SHP77 (cell line): ENCODE measurements at regions not wholly inside any gene's neighbourhood (a gene's known extent, or its start where the extent isn't known, plus 50 kb on each side); places are given as distances from the start of the nearest gene placed in this dataset.
"Not testable (repeated sequence)": the region's sequence is repeated elsewhere in the genome, so short reads cannot be mapped to it uniquely, and the experiment has no call there.

Source experiments
- DNase-seq, 2 experiments: peaks; one replicate each; lab custom pipeline; 2025; lab: John Stamatoyannopoulos, UW

DNA sequence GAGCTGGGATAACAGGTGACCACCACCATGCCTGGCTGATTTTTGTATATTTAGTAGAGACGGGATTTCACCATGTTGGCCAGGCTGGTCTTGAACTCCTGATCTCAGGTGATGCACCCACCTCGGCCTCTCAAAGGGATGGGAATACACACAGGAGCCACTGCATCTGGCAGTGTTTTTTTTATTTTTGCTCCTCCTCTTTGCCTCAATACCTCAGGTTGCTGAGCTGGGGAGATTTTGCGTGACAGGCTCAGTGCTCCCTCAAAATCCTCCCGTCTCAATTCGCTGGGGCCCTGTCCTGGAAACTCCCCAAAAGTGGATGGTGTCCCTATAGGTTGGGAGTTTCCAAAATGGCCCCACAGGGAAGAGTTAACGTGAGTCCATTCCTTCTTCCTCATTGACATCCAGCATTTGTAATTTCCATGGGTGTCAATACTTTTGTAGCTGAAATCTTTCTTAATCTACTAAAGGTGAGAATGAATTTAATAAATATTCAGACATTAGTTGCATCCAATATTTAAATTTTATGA is 71.8 kb downstream of the GGTLC2 start:
- DNase-seq: no peak

DNA sequence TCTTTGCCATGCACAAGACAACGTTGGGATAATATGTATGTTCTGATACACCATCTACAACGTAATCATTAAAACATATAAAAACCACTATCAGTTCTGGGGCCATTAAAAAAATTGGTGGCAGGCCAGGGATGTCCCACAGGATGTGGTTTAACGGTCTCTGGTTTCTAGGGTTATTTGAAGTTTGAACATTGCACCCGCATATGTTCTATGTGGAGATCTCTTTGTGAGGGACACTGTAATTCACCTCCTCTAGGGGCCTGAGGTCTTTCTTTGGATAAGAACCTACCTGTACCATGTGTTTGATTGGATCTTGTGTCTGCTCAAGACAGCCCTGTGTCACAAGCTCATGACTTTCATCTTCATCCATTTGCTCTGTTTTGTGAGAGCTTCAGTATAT is 73.2 kb downstream of the GGTLC2 start:
- DNase-seq: no peak

DNA sequence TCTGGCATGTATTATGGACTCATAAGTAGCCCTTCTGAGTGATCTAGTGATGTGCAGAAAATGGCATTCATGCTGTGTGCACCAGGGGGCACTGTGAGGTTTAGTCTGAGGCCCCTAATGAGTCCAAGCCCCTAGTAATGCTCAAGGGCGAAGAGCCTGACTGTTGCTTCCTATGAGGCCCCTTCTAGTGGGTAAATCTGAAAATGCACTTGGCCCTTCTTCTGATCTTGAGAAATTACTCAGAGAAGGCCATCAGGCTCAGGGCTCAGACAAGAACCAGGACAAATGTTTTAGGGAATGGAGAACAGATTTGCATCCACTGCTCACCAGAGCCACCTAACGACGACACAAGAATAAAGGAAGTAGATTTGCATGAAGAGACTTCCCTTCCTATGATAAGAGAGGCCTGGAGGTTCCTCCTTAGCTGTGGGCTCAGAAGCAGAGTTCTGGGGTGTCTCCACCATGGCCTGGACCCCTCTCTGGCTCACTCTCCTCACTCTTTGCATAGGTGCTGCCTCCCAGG is 75.8 kb downstream of the GGTLC2 start:
- peak; percentile 24 to 52 for DNase-seq

DNA sequence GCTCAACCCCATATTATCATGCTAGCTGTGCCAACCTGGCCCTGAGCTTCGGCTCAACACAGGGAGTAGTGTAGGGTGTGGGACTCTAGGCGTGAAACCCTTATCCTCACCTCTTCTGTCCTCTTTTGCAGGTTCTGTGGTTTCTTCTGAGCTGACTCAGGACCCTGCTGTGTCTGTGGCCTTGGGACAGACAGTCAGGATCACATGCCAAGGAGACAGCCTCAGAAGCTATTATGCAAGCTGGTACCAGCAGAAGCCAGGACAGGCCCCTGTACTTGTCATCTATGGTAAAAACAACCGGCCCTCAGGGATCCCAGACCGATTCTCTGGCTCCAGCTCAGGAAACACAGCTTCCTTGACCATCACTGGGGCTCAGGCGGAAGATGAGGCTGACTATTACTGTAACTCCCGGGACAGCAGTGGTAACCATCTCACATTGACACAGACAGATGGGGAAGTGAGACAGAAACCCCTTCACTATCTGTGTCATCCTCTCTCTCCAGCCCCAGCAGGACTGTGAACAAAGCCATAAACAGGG is 76.4 kb downstream of the GGTLC2 start:
- DNase-seq: no peak

DNA sequence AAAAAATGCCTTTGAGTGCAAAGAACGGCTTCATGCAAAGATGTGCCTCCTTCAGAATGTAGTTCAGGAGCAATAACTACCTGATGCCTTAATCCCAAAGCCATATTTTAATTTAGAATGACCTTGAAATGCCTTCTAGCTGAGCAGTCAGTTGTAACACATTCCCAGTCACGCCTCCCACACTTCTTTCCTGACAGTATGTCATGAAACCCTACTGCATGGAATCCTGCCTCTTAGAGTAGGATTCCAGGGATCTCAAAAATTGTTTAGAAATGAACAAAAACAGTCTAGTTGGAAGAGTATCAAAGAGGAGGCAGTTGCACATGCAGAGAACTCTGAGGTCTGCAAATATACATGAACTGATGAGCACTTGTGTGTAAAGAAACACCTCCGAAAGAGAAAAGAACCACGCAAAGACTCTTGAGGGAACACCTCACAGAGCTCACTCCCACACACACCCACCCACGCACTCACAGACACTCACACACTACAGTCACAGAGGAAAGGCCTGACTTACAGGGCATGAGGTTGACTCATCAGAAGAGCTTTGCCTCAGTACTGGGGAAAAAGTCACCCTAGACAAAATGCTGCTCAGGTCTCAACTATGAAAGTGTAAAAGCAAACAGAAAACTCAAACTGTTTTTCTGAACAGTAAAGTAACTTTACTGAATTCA is 77.4 kb downstream of the GGTLC2 start:
- DNase-seq: no peak

DNA sequence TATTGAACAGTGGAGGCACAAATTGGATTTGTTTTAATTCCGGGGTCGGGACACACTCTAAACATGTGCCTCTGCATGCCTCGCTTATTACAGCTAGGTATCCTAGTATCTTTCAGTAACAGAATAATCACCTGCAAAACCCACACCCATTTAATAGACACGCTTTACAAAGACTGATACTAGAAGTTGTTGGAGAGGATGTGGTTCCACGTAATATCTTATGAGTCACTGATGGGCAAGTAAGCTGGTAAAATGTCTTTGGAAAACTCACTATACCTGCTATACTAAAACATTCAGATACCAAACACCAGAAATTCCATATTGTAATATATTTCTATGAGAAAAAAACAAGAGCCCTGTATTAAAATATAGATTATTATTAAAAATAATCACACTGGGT is 84.0 kb downstream of the GGTLC2 start:
- no peak for DNase-seq

DNA sequence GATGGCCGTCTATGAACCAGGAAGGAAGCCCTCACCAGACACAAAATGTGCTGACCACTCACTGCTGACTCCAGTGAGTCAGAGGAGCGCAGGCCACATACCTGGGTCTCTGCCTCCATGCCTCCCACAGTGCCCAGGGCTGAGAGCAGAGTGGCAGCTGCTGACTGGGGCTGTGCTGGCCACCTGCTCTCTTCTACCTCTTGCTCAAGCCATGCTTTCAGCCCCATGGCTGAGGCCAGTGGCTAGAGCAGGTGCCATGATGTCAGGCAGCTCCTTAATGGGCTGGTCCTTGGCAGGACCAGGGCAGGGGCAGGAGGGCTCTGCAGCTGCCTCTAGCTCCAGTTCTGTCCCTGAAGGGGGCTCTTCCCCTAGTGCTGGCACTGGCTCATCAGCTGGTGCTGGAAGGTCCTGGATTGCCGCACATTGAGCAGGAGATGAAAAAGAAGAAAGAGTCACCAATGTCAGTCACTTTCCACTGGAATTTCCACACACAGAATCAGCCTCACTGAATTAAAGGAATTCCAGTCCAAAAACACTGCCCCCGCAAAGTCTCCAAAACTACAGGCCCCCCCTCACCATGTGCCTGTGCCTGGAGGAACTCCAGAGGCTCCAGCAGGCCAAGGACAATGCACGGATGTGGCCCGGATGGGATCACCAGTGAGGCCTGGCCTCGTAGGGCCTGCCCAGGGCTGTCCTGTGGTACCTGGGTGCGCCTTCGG is 86.4 kb downstream of the GGTLC2 start:
- peak; percentile 7 to 19 for DNase-seq

DNA sequence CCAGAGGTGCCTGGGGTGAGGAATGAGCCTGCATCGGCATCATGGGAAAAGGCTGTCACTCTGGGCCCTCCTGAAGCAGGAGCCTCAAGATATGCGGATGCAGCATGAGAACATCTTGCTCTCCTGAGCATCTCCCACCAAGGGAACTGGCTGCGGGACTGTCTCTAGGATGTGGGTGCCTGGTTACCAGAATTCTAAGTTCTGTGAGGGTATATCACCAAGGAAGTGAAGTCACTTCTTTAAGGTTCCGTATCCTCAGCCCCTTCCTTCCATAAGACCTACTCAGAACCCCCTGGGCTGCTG is 86.9 kb downstream of the GGTLC2 start:
- DNase-seq: no peak

DNA sequence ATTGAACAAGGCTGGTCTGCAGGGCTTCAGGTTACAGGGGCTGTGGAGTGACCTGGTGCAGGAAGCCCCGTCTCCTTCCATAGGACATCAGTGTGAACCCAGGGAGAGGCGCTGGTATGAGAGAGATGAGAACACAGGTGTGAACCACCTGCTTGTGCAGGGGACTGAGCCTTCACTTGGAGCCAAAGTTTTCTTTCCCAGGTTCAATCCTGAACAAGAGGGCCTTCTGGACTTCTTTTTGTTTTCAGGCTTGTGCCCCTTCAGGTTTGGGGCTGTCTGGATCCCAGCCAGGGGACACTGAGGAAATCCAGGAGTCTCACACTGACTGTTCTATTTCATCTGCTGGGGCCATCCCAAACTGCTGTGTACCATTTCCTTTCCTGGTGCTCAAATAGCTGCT is 88.6 kb downstream of the GGTLC2 start:
- DNase-seq: not testable (repeated sequence)

DNA sequence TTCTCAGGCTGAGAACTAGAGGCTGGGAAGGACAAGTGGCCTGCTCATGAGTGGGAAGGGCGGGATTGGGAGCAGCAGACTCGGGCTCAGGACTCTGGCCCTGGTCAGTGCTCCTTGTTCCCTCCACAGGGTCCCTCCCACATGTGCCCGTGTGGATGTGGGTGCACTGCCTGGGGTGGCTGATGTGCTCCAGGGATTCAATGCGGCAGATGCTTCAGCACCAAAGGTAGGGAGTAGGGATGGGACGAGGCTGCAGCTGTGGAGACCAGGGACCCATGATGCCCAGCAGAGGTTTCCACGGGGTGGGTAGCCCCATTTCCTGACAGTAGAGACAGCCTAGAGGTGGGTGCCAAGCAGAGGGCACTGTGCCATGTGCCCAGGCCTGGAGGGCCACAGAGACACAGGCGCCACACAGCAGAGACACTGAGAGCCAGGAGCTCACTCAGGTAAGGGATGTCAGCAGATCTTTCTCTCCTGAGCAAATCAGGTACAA is 89.5 kb downstream of the GGTLC2 start:
- no peak for DNase-seq

DNA sequence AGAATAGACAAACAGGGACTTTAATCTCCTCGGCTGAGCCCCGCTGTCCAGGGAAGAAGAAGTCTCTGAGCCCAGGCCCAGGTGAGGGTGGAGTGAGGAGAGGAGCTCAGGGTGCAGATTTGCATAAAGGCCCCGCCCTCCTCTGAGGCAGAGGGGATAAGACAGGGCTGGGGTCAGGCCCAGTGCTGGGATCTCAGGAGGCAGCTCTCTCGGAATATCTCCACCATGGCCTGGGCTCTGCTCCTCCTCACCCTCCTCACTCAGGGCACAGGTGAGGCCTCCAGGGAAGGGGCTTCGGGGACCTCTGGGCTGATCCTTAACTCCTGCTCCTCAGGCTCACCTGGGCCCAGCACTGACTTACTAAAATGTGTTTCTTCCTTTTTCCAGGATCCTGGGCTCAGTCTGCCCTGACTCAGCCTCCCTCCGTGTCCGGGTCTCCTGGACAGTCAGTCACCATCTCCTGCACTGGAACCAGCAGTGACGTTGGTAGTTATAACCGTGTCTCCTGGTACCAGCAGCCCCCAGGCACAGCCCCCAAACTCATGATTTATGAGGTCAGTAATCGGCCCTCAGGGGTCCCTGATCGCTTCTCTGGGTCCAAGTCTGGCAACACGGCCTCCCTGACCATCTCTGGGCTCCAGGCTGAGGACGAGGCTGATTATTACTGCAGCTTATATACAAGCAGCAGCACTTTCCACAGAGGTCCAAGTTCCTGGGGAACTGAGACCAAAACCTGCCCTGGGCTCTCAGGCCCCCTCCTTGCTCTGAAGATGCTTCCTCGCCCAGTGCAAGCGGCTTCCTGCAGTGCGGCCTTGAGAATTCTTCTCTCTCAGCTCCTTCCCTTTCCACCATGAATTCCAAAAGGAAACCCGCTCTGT is 90.2 kb downstream of the GGTLC2 start:
- DNase-seq: not testable (repeated sequence)

DNA sequence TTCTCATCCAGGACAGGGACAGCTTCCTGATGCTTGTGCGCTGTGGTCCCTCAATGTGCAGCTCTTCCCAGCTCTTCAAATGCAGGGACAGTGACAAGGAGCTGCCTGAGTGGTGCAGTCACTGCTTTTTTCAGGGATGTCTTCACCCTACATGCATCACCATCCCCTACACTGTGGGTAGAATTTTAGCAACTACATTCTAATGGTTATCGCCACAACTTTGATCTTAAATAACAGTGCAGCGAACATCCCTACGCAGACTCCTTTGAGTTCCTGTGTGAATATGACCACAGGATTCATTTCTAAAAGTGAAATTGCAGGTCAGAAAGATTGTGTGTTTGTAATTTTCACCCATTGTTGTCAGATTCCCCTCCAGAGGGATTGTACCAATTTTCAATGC is 90.9 kb downstream of the GGTLC2 start:
- not testable (repeated sequence) for DNase-seq

DNA sequence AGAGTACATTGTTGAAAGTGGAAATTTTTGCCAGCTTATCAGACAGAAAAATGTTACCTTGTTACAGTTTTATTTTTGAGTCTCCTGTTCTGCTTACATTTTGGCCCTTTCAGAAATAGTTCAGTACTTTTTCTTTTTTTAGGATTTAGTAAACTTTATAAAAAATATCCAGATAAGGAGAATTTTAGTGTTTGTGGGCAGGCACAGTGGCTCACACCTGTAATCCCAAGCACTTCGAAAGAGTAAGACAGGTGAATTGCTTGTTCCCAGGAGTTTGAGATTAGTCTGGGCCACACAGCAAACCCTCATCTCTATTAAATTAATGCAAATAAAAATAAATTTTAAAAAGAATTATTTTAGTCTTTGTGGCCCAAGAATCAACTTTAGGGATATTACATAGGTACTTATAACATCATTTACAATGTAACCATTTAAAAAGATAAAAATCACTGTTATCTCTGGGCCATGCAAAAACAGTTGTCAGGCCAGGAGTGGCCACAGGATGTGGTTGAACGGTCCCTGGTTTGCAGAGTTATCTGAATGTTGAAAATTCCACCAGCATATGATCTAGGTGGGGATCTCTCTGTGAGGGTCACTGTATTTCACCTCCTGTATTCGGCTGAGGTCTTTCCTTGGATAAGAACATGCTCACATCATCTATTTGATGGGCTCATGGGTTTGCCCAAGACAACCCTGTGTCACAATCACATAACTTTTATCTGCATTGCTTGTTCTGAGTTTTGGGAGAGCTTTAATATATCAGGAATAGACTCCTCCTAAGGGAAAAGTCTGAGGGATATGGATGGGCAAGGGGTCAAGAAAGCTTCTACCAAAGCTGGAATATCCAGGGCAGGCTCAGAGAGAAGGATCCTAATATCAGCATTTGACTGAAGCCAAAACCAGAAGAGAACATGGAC is 91.5 kb downstream of the GGTLC2 start:
- DNase-seq: no peak

DNA sequence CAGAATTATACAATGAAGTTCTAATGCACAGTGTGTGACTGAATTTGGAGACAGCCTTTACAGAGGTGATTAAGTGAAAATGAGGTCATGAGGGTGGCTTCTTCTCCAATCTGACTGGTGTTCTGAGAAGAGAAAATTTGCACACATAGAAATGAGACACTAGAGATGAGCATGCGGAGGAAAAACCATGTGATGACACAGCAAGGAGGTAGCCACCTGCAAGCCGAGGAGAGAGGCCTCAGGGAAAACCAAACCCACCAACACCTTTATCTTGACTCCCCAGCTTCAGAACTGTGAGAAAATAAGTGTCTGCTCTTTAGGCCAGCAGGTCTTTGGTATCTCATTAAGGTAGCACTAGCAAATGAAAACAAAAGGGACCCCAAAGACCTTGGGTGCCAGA is 93.2 kb downstream of the GGTLC2 start:
- DNase-seq: no peak

DNA sequence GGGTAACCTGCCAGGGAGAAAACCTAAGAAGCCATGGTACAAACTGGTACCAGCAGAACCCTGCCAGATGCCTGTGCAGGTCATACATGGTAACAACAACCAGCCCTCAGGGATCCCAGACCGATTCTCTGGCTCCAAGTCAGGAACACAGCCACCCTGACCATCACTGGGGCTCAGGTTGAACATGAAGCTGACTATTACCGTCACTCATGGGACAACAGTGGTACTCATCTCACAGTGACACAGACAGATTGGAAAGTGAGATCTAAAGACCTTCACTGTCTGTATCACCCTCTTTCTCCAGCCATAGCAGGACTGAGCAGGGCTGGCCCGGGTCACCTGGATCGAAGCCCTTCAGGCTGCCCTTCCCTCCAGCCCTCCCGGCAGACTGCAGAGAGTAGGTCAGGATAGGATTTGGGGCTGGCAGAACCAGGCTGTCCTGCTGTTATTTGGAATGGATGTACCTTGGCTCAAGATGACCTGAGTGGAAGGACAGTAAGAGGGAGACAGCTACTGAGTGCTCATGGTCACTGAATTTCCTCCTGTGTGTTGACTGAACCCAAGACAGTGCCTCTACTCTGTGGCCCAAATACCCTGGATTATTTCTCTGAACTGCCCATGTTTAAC is 94.7 kb downstream of the GGTLC2 start:
- no peak for DNase-seq

DNA sequence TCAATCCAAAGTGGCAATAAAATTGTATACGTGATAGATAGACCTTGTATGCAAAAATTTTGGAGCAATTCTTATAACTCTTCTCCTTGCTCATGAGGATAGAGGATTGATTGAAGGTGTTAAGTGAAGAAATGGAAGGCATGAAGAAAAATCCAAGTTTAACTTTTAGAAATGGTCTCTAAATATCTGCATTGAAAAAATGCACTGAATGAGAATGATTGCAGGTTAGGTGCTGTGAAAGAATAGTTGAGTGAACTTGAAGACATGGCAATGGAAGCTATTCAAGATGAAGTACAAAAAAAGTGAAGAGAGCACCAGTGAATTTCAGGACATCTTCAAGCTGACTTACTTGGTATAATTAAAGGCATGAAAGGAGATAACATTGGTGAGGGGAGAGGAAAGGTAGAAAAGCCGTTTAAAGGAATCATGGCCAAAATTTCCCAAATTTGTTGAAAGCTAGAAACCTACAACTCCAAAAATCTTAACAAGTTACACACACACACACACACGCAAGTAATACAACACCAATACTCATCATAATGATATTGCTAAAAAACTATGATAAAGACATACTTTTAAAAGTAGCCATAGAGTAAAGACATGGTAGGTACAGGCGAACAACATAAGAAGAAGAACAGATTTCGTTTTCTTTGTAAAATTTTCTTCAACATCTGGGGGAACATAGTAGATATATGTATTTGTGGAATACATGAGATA is 96.3 kb downstream of the GGTLC2 start:
- no peak for DNase-seq

DNA sequence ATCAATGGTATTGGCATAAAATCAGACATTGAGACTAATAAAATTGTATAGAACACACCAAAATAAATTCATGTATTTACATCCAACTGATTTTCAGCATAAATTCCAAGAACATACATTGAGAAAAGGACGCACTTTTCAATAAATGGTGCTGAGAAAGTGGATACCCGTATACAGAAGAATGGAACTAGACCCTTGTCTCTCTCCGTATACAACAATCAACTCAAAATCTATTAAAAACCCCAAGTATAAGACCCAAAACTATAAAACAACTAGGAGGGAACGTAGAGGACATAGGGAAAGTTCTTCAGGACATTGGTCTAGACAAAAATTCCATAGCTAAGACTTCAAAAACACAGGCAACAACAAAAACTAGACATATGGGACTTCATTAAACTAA is 97.4 kb downstream of the GGTLC2 start:
- no peak for DNase-seq

DNA sequence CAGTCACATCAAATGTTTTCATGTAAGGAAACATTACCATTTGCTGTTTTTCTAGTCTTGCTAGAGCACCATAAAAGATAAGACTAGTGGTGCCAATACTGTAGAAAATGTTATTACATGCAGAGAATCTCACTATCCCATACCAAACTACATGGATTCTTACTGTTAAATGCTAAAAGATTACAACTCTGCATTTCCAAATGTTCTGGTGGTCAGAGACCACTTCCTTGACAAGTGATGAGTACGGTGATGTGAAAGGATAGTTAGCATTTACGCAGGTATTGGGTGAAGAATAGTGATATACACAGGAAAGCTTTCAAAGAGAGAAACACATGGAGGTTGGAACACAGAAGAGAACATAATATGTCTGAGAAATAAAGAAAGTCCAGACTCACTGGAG is 98.2 kb downstream of the GGTLC2 start:
- DNase-seq: no peak

DNA sequence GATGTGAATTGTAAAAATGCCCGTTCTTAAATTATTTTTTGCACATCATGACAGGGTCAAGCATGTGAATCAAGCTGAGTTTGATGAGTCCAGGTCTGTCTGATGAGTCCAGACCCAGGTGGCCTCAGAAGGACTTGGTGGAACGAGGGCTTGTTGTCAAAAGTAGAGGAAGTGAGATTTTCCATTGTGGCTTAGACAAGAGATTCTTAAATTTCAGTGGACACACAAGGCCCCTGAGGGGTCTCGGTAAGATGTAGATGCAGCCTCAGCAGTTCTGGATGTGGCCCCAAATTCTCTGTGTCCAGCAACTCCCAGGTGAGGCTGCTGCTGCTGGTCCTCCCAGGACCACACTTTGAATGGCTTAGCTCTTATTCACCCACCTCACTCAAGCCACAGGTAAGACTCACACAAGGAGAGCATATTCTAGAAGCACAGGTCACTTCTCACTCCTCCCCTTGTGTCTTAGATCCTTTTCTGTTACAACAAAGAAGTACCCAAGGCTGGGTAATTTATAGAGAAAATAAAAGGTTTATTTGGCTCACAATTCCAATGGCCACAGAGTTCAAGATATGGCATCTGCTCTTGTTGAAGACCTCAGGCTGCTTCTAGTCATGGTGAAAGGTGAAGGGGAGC is 98.8 kb downstream of the GGTLC2 start:
- no peak for DNase-seq
